GM19043 (cell line): ENCODE measurements at regions not wholly inside any gene's neighbourhood (a gene's known extent, or its start where the extent isn't known, plus 50 kb on each side); places are given as distances from the start of the nearest gene placed in this dataset.
A peak's percentile ranks its signal among the peaks of the same experiment; 100 is the strongest.

ENCODE experiments used
- ATAC-seq: cut with Tn5 transposase; IDR thresholded peaks from one replicate; pipeline ENCODE4 v1.9.1; 2021; ENCODE audit warnings: low read depth; ENCODE audit not compliant: unreplicated experiment

- ATAC-seq = no peak
Measured at GRCh38 chr13:73767747-73768315, 366.4 kb downstream of the KLF12 start.

- no peak for ATAC-seq
Measured at GRCh38 chr13:73767191-73767741, 366.9 kb downstream of the KLF12 start.

GRCh38 chr13:73765651-73766384 is 368.4 kb downstream of the KLF12 start:
- ATAC-seq = peak; percentile 76

GRCh38 chr13:73759434-73759833 is 374.8 kb downstream of the KLF12 start:
- no peak for ATAC-seq

- no peak for ATAC-seq
Measured at GRCh38 chr13:73757481-73758233, 376.5 kb downstream of the KLF12 start.

GRCh38 chr13:73754727-73755292 is 379.4 kb downstream of the KLF12 start:
- peak; percentile 73 for ATAC-seq

GRCh38 chr13:73754241-73754640 is 380.0 kb downstream of the KLF12 start:
- no peak for ATAC-seq

- ATAC-seq = no peak
Measured at GRCh38 chr13:73751290-73751689, 382.9 kb downstream of the KLF12 start.

GRCh38 chr13:73748404-73748803 is 385.8 kb downstream of the KLF12 start:
- no peak for ATAC-seq

- no peak for ATAC-seq
Measured at GRCh38 chr13:73745190-73745589, 389.0 kb downstream of the KLF12 start.

GRCh38 chr13:73742982-73743381 is 391.2 kb downstream of the KLF12 start:
- ATAC-seq = no peak

GRCh38 chr13:73741742-73742141 is 392.5 kb downstream of the KLF12 start:
- ATAC-seq = no peak

GRCh38 chr13:73741111-73741510 is 393.1 kb downstream of the KLF12 start:
- ATAC-seq = no peak

- ATAC-seq = no peak
Measured at GRCh38 chr13:73740666-73741065, 393.5 kb downstream of the KLF12 start.

- ATAC-seq = no peak
Measured at GRCh38 chr13:73739394-73739793, 394.8 kb downstream of the KLF12 start.

- ATAC-seq = no peak
Measured at GRCh38 chr13:73738626-73739025, 395.6 kb downstream of the KLF12 start.

- ATAC-seq = no peak
Measured at GRCh38 chr13:73737214-73737613, 397.0 kb downstream of the KLF12 start.

- no peak for ATAC-seq
Measured at GRCh38 chr13:73733706-73734105, 400.5 kb downstream of the KLF12 start.

GRCh38 chr13:73732350-73732749 is 401.9 kb downstream of the KLF12 start:
- ATAC-seq = no peak

GRCh38 chr13:73731564-73731963 is 402.6 kb downstream of the KLF12 start:
- no peak for ATAC-seq

- ATAC-seq = no peak
Measured at GRCh38 chr13:73730014-73730413, 404.2 kb downstream of the KLF12 start.
